ENCODE measurements at regions not wholly inside any gene's neighbourhood (a gene's known extent, or its start where the extent isn't known, plus 50 kb on each side); places are given as distances from the start of the nearest gene placed in this dataset.

DNA sequence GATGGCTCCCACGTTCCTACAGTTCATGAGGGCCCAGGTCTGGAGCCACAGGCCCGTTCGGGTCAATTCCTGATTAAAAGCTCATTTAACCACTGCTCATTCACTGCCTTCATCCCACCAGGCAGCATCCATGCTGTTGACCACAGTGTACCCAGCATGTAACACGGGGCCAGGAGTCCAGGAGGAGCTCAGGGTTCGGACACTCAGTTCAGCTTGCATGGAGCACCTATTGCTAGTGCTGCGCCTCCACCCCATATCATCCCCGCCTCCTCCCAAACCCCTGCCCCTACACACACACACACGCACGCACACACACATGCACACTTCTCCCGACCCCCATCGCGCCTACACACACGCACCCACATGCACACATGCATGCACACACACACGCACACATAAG lies 72.9 kb upstream of the SNTG2 start:
- no peak for DNase-seq
- no peaks in the 10 kb centered on the region for H3K36me3 ChIP-seq
- H3K9me3 ChIP-seq: no peaks in the 10 kb centered on the region
- TF ChIP-seq, protein P1, sequence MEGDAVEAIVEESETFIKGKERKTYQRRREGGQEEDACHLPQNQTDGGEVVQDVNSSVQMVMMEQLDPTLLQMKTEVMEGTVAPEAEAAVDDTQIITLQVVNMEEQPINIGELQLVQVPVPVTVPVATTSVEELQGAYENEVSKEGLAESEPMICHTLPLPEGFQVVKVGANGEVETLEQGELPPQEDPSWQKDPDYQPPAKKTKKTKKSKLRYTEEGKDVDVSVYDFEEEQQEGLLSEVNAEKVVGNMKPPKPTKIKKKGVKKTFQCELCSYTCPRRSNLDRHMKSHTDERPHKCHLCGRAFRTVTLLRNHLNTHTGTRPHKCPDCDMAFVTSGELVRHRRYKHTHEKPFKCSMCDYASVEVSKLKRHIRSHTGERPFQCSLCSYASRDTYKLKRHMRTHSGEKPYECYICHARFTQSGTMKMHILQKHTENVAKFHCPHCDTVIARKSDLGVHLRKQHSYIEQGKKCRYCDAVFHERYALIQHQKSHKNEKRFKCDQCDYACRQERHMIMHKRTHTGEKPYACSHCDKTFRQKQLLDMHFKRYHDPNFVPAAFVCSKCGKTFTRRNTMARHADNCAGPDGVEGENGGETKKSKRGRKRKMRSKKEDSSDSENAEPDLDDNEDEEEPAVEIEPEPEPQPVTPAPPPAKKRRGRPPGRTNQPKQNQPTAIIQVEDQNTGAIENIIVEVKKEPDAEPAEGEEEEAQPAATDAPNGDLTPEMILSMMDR (IDR thresholded peaks at IDR 0.05): no peak
- TF ChIP-seq POLR2AphosphoS5 (IDR thresholded peaks at IDR 0.05) (no peak), POLR2A (IDR thresholded peaks at IDR 0.05) (no peak), EP300 (IDR thresholded peaks at IDR 0.05; ENCODE audit: low read depth) (no peak)
- no peaks in the 10 kb centered on the region for H3K4me1 ChIP-seq
- peaks cover 24% of the 10 kb centered on the region for H3K27me3 ChIP-seq
- intact Hi-C loops (cut with DNase I; ENCODE audit: low total_unique reads) (no loop called here), in situ Hi-C loops (cut with MboI; ENCODE audit: low pct_ligation_motif_present in 1 of 4, low pct_unique_long_range_greater_than_20kb in 1 of 4, low sequenced_read_pairs in 3 of 4) (no loop called here)
- 89 to 96% methylated on average over 8 to 14 of the region's 14 CpGs for WGBS, 2 donors (ENCODE audit: low coverage in 1 of 2)
- H3K27ac ChIP-seq: no peak overlapping the region
- H3K4me3 ChIP-seq: no peak overlapping the region

DNA sequence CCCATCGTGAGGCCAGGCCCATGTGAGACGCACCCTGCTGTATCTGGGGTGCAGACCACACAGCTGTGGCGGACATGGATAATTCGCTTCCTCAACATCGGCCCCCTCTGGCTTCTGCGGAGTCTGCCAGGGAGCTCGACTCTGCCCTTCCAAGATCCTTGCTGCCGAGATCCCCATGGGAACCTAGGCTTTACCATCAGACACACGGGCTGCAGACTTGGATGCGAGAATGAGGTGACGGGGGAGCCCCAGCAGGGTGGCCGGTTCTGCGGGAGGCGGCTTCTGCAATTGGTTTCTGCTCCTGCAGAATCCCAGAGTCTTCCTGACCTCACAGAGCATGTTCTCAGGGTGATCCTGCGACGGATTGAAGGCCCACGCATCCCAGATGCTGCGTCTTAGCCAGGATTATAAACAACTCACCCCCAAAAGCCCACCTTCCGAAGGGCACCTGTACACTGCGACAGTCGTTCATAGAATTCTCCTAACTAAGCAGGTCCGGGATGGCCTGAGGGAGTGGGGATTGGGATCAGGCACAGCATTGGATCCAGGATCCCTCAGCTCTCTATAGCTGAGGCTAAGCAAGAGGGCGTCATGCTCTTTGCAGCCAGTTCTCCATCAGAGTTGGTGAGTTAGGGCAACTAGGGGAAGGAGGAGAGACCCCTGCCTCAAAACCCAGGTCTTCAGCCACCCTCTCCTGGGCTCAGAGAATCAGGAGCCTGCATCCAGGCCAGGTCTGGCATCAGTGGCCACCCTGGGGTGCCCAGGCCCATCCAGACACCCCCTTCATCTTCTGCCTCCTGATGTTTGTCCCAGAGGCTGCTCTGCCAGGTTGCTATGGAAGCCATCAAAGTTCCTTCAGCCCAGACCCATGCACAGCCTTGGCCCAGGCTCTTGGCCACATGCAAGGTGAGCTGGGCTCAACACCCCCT lies 74.7 kb upstream of the SNTG2 start:
- Histone ChIP-seq H3K4me3 (no peak overlapping the region), H3K36me3 (no peaks in the 10 kb centered on the region), H3K27ac (no peak overlapping the region), H3K4me1 (no peaks in the 10 kb centered on the region), H3K9me3 (no peaks in the 10 kb centered on the region), H3K27me3 (peaks cover 6% of the 10 kb centered on the region)
- TF ChIP-seq POLR2A (IDR thresholded peaks at IDR 0.05): no peak
- TF ChIP-seq, protein P1 (IDR thresholded peaks at IDR 0.05): no peak
- no peak for TF ChIP-seq EP300 (IDR thresholded peaks at IDR 0.05; ENCODE audit: low read depth)
- TF ChIP-seq POLR2AphosphoS5 (IDR thresholded peaks at IDR 0.05): no peak
- DNase-seq: no peak
- WGBS, 2 donors (ENCODE audit: low coverage in 1 of 2): 90 to 93% methylated on average over 3 to 23 of the region's 23 CpGs
- in situ Hi-C loops (cut with MboI; ENCODE audit: low pct_ligation_motif_present in 1 of 4, low pct_unique_long_range_greater_than_20kb in 1 of 4, low sequenced_read_pairs in 3 of 4): no loop called here
- intact Hi-C loops (cut with DNase I; ENCODE audit: low total_unique reads): no loop called here

DNA sequence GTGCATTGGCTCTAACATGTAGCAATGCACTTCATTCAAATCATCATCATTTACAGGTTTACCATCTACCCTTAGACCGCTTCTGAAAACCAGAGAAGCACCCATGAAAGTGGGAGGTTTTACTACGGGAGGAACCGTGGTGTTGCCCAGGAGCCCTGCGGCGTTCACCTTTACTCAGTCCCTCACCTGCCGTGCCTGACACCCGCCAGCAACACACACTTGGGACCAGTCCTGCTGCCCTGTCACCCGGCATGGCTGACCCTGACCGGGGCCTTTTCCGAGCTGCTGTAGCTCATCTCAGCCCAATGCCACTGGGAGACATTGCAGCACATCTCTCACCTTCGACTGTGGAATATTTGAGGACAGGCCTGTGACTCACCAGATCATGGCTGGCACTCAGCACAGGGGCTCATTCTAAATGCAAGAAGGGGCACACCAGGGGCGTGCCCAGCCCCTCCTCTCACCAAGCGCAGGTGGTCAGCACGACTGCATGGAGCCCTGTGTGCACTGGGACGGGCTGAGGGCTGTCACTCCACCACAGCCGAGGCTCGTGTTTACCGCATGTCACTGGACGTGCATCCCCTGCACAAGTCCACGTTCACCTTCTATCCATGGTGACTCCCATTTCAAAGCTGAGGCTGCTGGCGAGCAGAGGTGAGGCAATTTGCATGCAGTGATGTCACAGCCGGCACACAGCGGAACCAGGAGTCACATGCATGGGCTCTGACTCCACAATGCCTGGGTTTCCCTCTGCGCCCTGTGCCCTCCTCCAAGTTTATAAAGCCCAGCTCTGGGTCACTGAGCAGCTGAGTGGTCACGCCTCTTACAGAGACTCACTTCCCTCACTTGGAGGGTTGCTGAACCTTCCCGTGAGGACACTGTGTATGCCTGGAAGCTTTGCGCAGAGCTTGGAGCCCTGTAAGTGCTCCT lies 76.7 kb upstream of the SNTG2 start:
- Histone ChIP-seq H3K27ac (no peak overlapping the region), H3K4me1 (no peaks in the 10 kb centered on the region), H3K4me3 (no peak overlapping the region), H3K9me3 (no peaks in the 10 kb centered on the region), H3K27me3 (no peaks in the 10 kb centered on the region), H3K36me3 (no peaks in the 10 kb centered on the region)
- TF ChIP-seq POLR2A (IDR thresholded peaks at IDR 0.05): no peak
- TF ChIP-seq, protein P1 (IDR thresholded peaks at IDR 0.05): no peak
- TF ChIP-seq POLR2AphosphoS5 (IDR thresholded peaks at IDR 0.05): no peak
- no peak for TF ChIP-seq EP300 (IDR thresholded peaks at IDR 0.05; ENCODE audit: low read depth)
- DNase-seq: no peak
- 78 to 90% methylated on average over 2 to 27 of the region's 27 CpGs for WGBS, 2 donors (ENCODE audit: low coverage in 1 of 2)
- in situ Hi-C loops (cut with MboI; ENCODE audit: low pct_ligation_motif_present in 1 of 4, low pct_unique_long_range_greater_than_20kb in 1 of 4, low sequenced_read_pairs in 3 of 4): no loop called here
- intact Hi-C loops (cut with DNase I; ENCODE audit: low total_unique reads): no loop called here

DNA sequence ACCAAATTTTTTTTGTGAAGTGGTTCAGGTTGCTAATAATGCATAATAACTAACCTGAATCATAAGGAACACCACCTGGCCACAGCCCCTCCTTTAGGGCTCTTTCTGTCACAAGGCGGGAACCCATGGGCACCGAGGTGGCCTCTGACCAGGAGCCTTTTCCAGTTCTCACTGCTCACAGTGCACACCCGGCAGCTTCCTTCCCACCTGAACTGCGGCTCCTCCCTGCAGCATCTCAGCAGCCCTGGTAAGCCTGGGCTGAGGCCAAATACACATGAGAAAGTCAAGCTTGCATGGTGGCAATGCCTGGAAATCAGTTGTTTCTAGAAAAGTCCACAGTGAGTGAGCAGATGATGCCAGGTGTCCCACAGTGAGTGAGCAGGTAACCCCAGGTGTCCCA lies 77.6 kb upstream of the SNTG2 start:
- no peak overlapping the region for H3K4me3 ChIP-seq
- H3K4me1 ChIP-seq: no peaks in the 10 kb centered on the region
- in situ Hi-C loops (cut with MboI; ENCODE audit: low pct_ligation_motif_present in 1 of 4, low pct_unique_long_range_greater_than_20kb in 1 of 4, low sequenced_read_pairs in 3 of 4): no loop called here
- no peaks in the 10 kb centered on the region for H3K36me3 ChIP-seq
- WGBS, 2 donors (ENCODE audit: low coverage in 1 of 2): 60 to 76% methylated on average over 2 to 4 of the region's 4 CpGs
- DNase-seq: no peak
- intact Hi-C loops (cut with DNase I; ENCODE audit: low total_unique reads): no loop called here
- no peaks in the 10 kb centered on the region for H3K27me3 ChIP-seq
- H3K27ac ChIP-seq: no peak overlapping the region
- no peaks in the 10 kb centered on the region for H3K9me3 ChIP-seq
- TF ChIP-seq EP300 (IDR thresholded peaks at IDR 0.05; ENCODE audit: low read depth) (no peak), POLR2AphosphoS5 (IDR thresholded peaks at IDR 0.05) (no peak)
- TF ChIP-seq, protein P1 (IDR thresholded peaks at IDR 0.05): no peak
